Glutamatergic neuron (in vitro differentiated cells): ENCODE measurements at regions not wholly inside any gene's neighbourhood (a gene's known extent, or its start where the extent isn't known, plus 50 kb on each side); places are given as distances from the start of the nearest gene placed in this dataset.
"Not testable (repeated sequence)": the region's sequence is repeated elsewhere in the genome, so short reads cannot be mapped to it uniquely, and the experiment has no call there.

Source experiments
- DNase-seq: peaks from one replicate; pipeline ENCODE4 v3.0.0; 2022
- H3K27ac Mint-ChIP-seq: one replicate; pipeline ENCODE4 v1.8.0; 2020; ENCODE audit warnings: mild to moderate bottlenecking, mixed read lengths, inconsistent platforms; ENCODE audit not compliant: unreplicated experiment
- H3K27me3 Mint-ChIP-seq: one replicate; pipeline ENCODE4 v1.8.0; 2020; ENCODE audit warnings: mild to moderate bottlenecking, moderate library complexity, mixed read lengths, inconsistent platforms; ENCODE audit not compliant: unreplicated experiment
- H3K36me3 Mint-ChIP-seq: one replicate; pipeline ENCODE4 v1.8.0; 2020; ENCODE audit warnings: mild to moderate bottlenecking, mixed read lengths, inconsistent platforms; ENCODE audit not compliant: unreplicated experiment
- H3K4me1 Mint-ChIP-seq: one replicate; pipeline ENCODE4 v1.8.0; 2020; ENCODE audit warnings: mild to moderate bottlenecking, low read depth, mixed read lengths, inconsistent platforms; ENCODE audit not compliant: unreplicated experiment
- H3K4me3 Mint-ChIP-seq: one replicate; pipeline ENCODE4 v1.8.0; 2020; ENCODE audit warnings: mild to moderate bottlenecking, mixed read lengths, inconsistent platforms; ENCODE audit not compliant: unreplicated experiment
- H3K9me3 Mint-ChIP-seq: one replicate; pipeline ENCODE4 v1.8.0; 2020; ENCODE audit warnings: mild to moderate bottlenecking, moderate library complexity, mixed read lengths, inconsistent platforms; ENCODE audit not compliant: unreplicated experiment
- TF ChIP-seq, protein P1 (sequence below): fragments of 200-600 bp; sonication (generic); IDR thresholded peaks from one replicate; pipeline ENCODE4 v1.5.0; 2021; ENCODE audit not compliant: partially characterized antibody, unreplicated experiment

DNA sequence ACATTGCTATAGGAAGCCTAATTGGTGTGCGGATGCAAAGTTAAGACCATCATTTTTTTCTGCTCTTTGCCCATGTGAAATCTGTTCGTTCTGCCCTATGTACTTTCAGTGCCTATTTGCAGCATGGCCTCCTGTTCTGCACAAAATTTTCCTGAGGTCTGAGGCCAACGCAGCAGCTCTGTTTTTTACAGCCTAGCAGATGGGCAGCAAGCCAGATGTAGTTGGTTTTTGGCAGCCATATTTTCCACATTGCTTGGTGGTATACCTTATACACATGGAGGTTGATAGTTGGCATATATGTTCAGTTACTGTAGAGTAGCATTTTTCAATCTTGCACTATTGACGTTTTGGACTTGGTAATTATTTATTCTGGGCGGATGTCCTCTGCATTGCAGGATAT lies 133.5 kb upstream of the MRPS30 start:
- H3K4me1 Mint-ChIP-seq = peaks cover 3% of the 10 kb centered on the region
- no peak overlapping the region for H3K4me3 Mint-ChIP-seq
- no peaks in the 10 kb centered on the region for H3K27me3 Mint-ChIP-seq
- no peaks in the 10 kb centered on the region for H3K36me3 Mint-ChIP-seq
- TF ChIP-seq, protein P1, sequence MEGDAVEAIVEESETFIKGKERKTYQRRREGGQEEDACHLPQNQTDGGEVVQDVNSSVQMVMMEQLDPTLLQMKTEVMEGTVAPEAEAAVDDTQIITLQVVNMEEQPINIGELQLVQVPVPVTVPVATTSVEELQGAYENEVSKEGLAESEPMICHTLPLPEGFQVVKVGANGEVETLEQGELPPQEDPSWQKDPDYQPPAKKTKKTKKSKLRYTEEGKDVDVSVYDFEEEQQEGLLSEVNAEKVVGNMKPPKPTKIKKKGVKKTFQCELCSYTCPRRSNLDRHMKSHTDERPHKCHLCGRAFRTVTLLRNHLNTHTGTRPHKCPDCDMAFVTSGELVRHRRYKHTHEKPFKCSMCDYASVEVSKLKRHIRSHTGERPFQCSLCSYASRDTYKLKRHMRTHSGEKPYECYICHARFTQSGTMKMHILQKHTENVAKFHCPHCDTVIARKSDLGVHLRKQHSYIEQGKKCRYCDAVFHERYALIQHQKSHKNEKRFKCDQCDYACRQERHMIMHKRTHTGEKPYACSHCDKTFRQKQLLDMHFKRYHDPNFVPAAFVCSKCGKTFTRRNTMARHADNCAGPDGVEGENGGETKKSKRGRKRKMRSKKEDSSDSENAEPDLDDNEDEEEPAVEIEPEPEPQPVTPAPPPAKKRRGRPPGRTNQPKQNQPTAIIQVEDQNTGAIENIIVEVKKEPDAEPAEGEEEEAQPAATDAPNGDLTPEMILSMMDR = no peak
- H3K27ac Mint-ChIP-seq = no peak overlapping the region
- no peak for DNase-seq
- H3K9me3 Mint-ChIP-seq = peaks cover 6% of the 10 kb centered on the region

DNA sequence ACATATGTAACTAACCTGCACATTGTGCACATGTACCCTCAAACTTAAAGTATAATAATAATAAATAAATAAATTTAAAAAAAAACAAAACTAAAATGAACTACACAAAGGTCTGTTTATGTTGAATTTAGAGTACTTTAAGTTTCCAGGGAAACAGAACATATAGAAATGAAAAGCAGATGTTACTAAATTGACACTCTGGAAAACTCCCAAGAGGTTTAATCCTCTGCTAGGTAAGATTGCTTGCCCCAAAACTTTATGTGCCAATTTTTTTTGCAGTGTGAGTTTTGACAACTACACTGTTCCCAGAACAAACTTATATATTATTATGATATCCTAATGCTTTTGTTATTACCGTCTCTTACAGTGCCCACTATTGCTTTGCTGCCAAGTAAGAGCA lies 134.3 kb upstream of the MRPS30 start:
- Mint-ChIP-seq H3K4me3 (no peak overlapping the region), H3K9me3 (peaks cover 4% of the 10 kb centered on the region), H3K4me1 (peaks cover 3% of the 10 kb centered on the region), H3K27me3 (no peaks in the 10 kb centered on the region), H3K36me3 (peaks cover 4% of the 10 kb centered on the region), H3K27ac (no peak overlapping the region)
- TF ChIP-seq, protein P1 = no peak
- DNase-seq = no peak

DNA sequence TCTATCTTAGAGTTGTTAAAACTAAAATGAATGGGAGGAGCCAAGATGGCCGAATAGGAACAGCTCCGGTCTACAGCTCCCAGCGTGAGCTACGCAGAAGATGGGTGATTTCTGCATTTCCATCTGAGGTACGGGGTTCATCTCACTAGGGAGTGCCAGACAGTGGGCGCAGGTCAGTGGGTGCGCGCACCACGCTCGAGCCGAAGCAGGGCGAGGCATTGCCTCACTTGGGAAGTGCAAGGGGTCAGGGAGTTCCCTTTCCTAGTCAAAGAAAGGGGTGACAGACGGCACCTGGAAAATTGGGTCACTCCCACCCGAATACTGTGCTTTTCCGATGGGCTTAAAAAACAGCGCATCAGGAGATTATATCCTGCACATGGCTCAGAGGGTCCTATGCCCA lies 140.3 kb upstream of the MRPS30 start:
- DNase-seq, H3K36me3 Mint-ChIP-seq, H3K27me3 Mint-ChIP-seq, H3K4me3 Mint-ChIP-seq, H3K9me3 Mint-ChIP-seq, H3K27ac Mint-ChIP-seq, H3K4me1 Mint-ChIP-seq: not testable (repeated sequence)

DNA sequence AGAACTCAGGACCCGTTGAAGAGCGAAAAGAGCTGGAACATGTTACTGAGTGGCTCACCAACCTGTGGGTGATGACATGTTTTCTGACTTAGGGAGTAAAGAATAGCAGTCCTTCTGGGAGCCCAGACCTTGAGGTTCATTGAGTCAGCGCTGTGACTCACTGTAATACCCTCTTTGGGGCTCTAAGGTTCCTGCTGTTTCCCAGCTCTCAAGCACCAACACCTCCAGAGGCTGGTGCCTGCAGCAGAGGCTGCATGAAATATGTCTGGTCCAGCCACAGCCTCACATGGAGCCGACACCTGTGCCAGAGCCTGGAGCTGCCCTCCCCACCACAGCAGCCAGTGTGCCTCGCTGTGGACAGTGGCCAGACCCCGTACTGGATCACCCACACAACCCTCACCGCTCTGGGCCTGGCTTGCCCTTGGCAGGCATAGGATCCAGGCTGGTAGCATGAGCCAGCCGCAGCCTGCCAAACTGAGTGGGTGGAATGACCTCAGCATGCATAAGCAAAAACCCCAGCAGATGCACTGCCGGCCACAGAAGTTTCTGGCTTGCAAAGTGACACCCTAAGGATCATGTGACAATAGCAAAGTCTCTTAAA lies 143.5 kb upstream of the MRPS30 start:
- H3K27me3 Mint-ChIP-seq = no peaks in the 10 kb centered on the region
- H3K9me3 Mint-ChIP-seq = peaks cover 2% of the 10 kb centered on the region

DNA sequence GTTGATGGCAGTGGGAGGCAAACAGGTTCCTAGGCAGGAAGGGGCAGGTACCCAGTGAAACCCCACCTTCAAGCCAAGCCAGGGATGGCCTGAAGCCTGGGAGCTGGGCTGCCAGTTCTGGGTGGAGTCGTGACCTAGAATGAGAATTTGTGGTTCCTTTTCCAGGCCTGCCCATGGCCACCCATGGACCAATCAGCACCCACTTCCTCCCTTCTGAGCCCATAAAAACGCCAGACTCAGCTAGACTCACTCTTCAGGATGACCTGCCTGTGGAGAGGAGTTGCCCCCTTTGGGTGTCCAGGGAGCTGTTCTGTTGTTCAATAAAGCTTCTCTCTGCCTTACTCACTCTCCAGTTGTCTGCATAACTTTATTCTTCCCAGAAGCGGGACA lies 144.0 kb upstream of the MRPS30 start:
- no peak overlapping the region for H3K27ac Mint-ChIP-seq
- no peak overlapping the region for H3K4me3 Mint-ChIP-seq
- TF ChIP-seq, protein P1 = no peak
- no peaks in the 10 kb centered on the region for H3K27me3 Mint-ChIP-seq
- peaks cover under 1% of the 10 kb centered on the region for H3K36me3 Mint-ChIP-seq
- peaks cover 2% of the 10 kb centered on the region for H3K9me3 Mint-ChIP-seq
- H3K4me1 Mint-ChIP-seq = no peaks in the 10 kb centered on the region
- DNase-seq = no peak

More for the DNA sequence above, 143.5 kb upstream of the MRPS30 start:
- H3K27ac Mint-ChIP-seq = no peak overlapping the region
- H3K4me3 Mint-ChIP-seq = no peak overlapping the region
- TF ChIP-seq, protein P1 = no peak
- peaks cover 4% of the 10 kb centered on the region for H3K36me3 Mint-ChIP-seq
- H3K4me1 Mint-ChIP-seq = no peaks in the 10 kb centered on the region
- DNase-seq = no peak
